IMR-90 (cell line): ENCODE measurements at regions not wholly inside any gene's neighbourhood (a gene's known extent, or its start where the extent isn't known, plus 50 kb on each side); places are given as distances from the start of the nearest gene placed in this dataset.

ENCODE experiments used
- ATAC-seq: fragments of 200-7000 bp; cut with Tn5 transposase; 2 replicates; pipeline ENCODE4 v1.9.1; 2020; ENCODE audit warnings: low read depth, mild to moderate bottlenecking, moderate library complexity
- BruUV-seq: library from RNA; stranded (reverse); fragments of 400-500 nt; replicated peaks from 2 replicates; lab custom pipeline; 2021; lab: Mats Ljungman, UMichigan
- CTCF ChIA-PET: fragments of 300-600 bp; formaldehyde crosslinking; extraction: SDS; loops from one replicate; lab custom pipeline; 2021; ENCODE audit warnings: antibody characterized with exemption; lab: Yijun Ruan, JAX
- POLR2A ChIA-PET: fragments of 300-600 bp; sonication (Branson Sonifier 250); formaldehyde crosslinking; loops from one replicate; lab custom pipeline; 2022; ENCODE audit warnings: antibody characterized with exemption; ENCODE audit not compliant: unreplicated experiment; lab: Charles Lee
- DNase-seq: peaks from one replicate; pipeline ENCODE4 v3.0.0; 2013
- H2AFZ ChIP-seq: replicated peaks from 2 replicates; pipeline ENCODE3; 2013; ENCODE audit warnings: low read length, mild to moderate bottlenecking; ENCODE audit not compliant: poor library complexity
- H2AK5ac ChIP-seq: 2 replicates; pipeline ENCODE4 v1.6.1; 2013; ENCODE audit warnings: low read depth, low read length, inconsistent platforms
- H2AK9ac ChIP-seq: replicated peaks from 2 replicates; pipeline ENCODE3; 2013; ENCODE audit warnings: mild to moderate bottlenecking, low read depth, low read length, moderate library complexity; ENCODE audit not compliant: poor library complexity
- H2BK120ac ChIP-seq: 2 replicates; pipeline ENCODE4 v1.6.1; 2013; ENCODE audit warnings: low read depth, low read length, inconsistent platforms
- H2BK15ac ChIP-seq: 3 replicates; pipeline ENCODE4 v1.6.1; 2013; ENCODE audit warnings: low read depth, low read length, inconsistent platforms
- H2BK20ac ChIP-seq: 2 replicates; pipeline ENCODE4 v1.6.1; 2013; ENCODE audit warnings: low read depth, mild to moderate bottlenecking, inconsistent platforms, low read length, moderate library complexity
- H2BK5ac ChIP-seq: 2 replicates; pipeline ENCODE4 v1.6.1; 2013; ENCODE audit warnings: mild to moderate bottlenecking, low read depth, low read length, inconsistent platforms; ENCODE audit not compliant: poor library complexity, severe bottlenecking
- H3K14ac ChIP-seq: replicated peaks from 2 replicates; pipeline ENCODE4 v1.6.1; 2013; ENCODE audit warnings: low read depth, low read length, inconsistent platforms
- H3K18ac ChIP-seq: 2 replicates; pipeline ENCODE4 v1.6.1; 2013; ENCODE audit warnings: low read depth, low read length, control low read depth
- H3K23ac ChIP-seq: 2 replicates; pipeline ENCODE4 v1.6.1; 2013; ENCODE audit warnings: low read depth, low read length, inconsistent platforms
- H3K27ac ChIP-seq: 2 replicates; pipeline ENCODE4 v1.5.1; 2013; ENCODE audit warnings: mild to moderate bottlenecking, control low read depth, low read length; ENCODE audit not compliant: insufficient read depth
- H3K27me3 ChIP-seq: 2 replicates; pipeline ENCODE4 v1.6.1; 2013; ENCODE audit warnings: low read length; ENCODE audit not compliant: control insufficient read depth, insufficient read depth
- H3K36me3 ChIP-seq: 2 replicates; pipeline ENCODE4 v1.6.1; 2013; ENCODE audit warnings: low read length, mixed read lengths; ENCODE audit not compliant: control insufficient read depth, insufficient read depth
- H3K4ac ChIP-seq: 2 replicates; pipeline ENCODE4 v1.6.1; 2013; ENCODE audit warnings: low read depth, low read length, inconsistent platforms
- H3K4me1 ChIP-seq: 2 replicates; pipeline ENCODE4 v1.6.1; 2013; ENCODE audit warnings: low read length, mixed read lengths; ENCODE audit not compliant: control insufficient read depth, insufficient read depth
- H3K4me2 ChIP-seq: 2 replicates; pipeline ENCODE4 v1.6.1; 2013; ENCODE audit warnings: low read depth, mild to moderate bottlenecking, control low read depth, low read length, moderate library complexity
- H3K4me3 ChIP-seq: 2 replicates; pipeline ENCODE4 v1.5.1; 2013; ENCODE audit warnings: low read depth, mild to moderate bottlenecking, control low read depth, low read length, moderate library complexity; ENCODE audit not compliant: insufficient read depth
- H3K56ac ChIP-seq: 2 replicates; pipeline ENCODE4 v1.6.1; 2013; ENCODE audit warnings: low read length, inconsistent platforms; ENCODE audit not compliant: insufficient read depth; ENCODE audit errors: extremely low read depth
- H3K79me1 ChIP-seq, 2 experiments: 2 replicates each; pipeline ENCODE4 v1.6.1; 2013; ENCODE audit warnings: low read length in 2 of 2, inconsistent platforms in 1 of 2, low read depth in 1 of 2
- H3K9ac ChIP-seq: 2 replicates; pipeline ENCODE4 v1.6.1; 2013; ENCODE audit warnings: low read depth, low read length, control low read depth
- H3K9me1 ChIP-seq: 2 replicates; pipeline ENCODE4 v1.6.1; 2013; ENCODE audit warnings: low read length, inconsistent platforms; ENCODE audit not compliant: insufficient read depth
- H3K9me3 ChIP-seq: 2 replicates; pipeline ENCODE4 v1.6.1; 2013; ENCODE audit warnings: low read length; ENCODE audit not compliant: control insufficient read depth, insufficient read depth
- H4K20me1 ChIP-seq: 2 replicates; pipeline ENCODE4 v1.6.1; 2013; ENCODE audit warnings: low read length, inconsistent platforms; ENCODE audit not compliant: insufficient read depth
- H4K5ac ChIP-seq: 2 replicates; pipeline ENCODE4 v1.6.1; 2013; ENCODE audit warnings: mild to moderate bottlenecking, low read depth, low read length, control low read depth
- H4K8ac ChIP-seq, 2 experiments: 2 replicates each; pipeline ENCODE4 v1.6.1; 2013; ENCODE audit warnings: low read depth in 2 of 2, low read length in 2 of 2, control low read depth in 1 of 2, inconsistent platforms in 1 of 2
- H4K91ac ChIP-seq: 2 replicates; pipeline ENCODE4 v1.6.1; 2013; ENCODE audit warnings: low read depth, low read length, inconsistent platforms; ENCODE audit not compliant: insufficient read depth
- BHLHE40 ChIP-seq: fragments of 150-350 bp; IDR thresholded peaks from 2 replicates; pipeline ENCODE4 v1.6.1; 2016; ENCODE audit warnings: mild to moderate bottlenecking, low read depth, low read length
- RFX5 ChIP-seq: IDR thresholded peaks from 2 replicates; pipeline ENCODE4 v1.8.0; 2012; ENCODE audit warnings: low read depth, mild to moderate bottlenecking, low read length, moderate library complexity
- SMC3 ChIP-seq: fragments of 150-350 bp; IDR thresholded peaks from 2 replicates; pipeline ENCODE4 v1.6.1; 2016; ENCODE audit warnings: low read depth, mild to moderate bottlenecking, antibody characterized with exemption, low read length, moderate library complexity
- WGBS, 2 experiments: methylation state at CpG; one replicate each; pipeline versions ENCODE4 v1.1.5 to v1.1.7; 2013; ENCODE audit warnings: missing lambda C conversion rate in 2 of 2; ENCODE audit not compliant: insufficient read length in 1 of 2; ENCODE audit errors: extremely low coverage in 2 of 2; 5-methylcytosine and 5-hydroxymethylcytosine counted together
- dilution Hi-C: fragments of 300-500 bp; cut with HindIII; formaldehyde crosslinking; loops from one replicate; pipeline ENCODE4 v1.14.3; 2018; ENCODE audit warnings: low sequenced_read_pairs; ENCODE audit not compliant: unreplicated experiment
- in situ Hi-C: fragments of 300-500 bp; cut with MboI; formaldehyde crosslinking; loops from 3 replicates; pipeline ENCODE4 v1.14.3; 2019; ENCODE audit warnings: low sequenced_read_pairs, inconsistent platforms, mixed read lengths
- intact Hi-C: fragments of 100-400 bp; cut with micrococcal nuclease; formaldehyde crosslinking; loops from 2 replicates; pipeline ENCODE4 v1.10.0; 2022

- Histone ChIP-seq H2AFZ (no peak overlapping the region), H3K23ac (no peak overlapping the region), H2AK9ac (no peak overlapping the region), H3K18ac (no peak overlapping the region), H3K27ac (no peak overlapping the region), H2AK5ac (no peak overlapping the region), H3K4me2 (no peak overlapping the region), H3K4ac (no peak overlapping the region), H3K9ac (no peak overlapping the region), H3K4me3 (no peak overlapping the region), H3K9me1 (no peaks in the 10 kb centered on the region), H3K27me3 (no peaks in the 10 kb centered on the region), H3K14ac (no peak overlapping the region), H4K5ac (no peak overlapping the region), H3K36me3 (no peaks in the 10 kb centered on the region), H4K91ac (no peak overlapping the region), H3K56ac (no peak overlapping the region), H3K79me1 (no peaks in the 10 kb centered on the region), H2BK5ac (no peak overlapping the region), H2BK20ac (no peak overlapping the region), H2BK15ac (no peak overlapping the region), H4K8ac (no peak overlapping the region), H2BK120ac (no peak overlapping the region), H4K20me1 (no peaks in the 10 kb centered on the region), H3K9me3 (peaks cover 5% of the 10 kb centered on the region), H3K4me1 (no peaks in the 10 kb centered on the region)
- in situ Hi-C loops: no loop called here
- ChIA-PET POLR2A (no interaction called here), CTCF (no interaction called here)
- BruUV-seq: no TSS peak
- dilution Hi-C loops: no loop called here
- TF ChIP-seq SMC3 (no peak), RFX5 (no peak), BHLHE40 (no peak)
- DNase-seq (no peak), ATAC-seq (no peak)
- WGBS, 2 experiments: no CpG with 5 or more reads among the region's 1 CpG
- intact Hi-C loops: no loop called here
These were observed 1392.1 kb upstream of the CELF4 start for GRCh38 chr18:38957736-38958135.
